ENCODE measurements at regions not wholly inside any gene's neighbourhood (a gene's known extent, or its start where the extent isn't known, plus 50 kb on each side); places are given as distances from the start of the nearest gene placed in this dataset.
"Not testable (repeated sequence)": the region's sequence is repeated elsewhere in the genome, so short reads cannot be mapped to it uniquely, and the experiment has no call there.

DNA sequence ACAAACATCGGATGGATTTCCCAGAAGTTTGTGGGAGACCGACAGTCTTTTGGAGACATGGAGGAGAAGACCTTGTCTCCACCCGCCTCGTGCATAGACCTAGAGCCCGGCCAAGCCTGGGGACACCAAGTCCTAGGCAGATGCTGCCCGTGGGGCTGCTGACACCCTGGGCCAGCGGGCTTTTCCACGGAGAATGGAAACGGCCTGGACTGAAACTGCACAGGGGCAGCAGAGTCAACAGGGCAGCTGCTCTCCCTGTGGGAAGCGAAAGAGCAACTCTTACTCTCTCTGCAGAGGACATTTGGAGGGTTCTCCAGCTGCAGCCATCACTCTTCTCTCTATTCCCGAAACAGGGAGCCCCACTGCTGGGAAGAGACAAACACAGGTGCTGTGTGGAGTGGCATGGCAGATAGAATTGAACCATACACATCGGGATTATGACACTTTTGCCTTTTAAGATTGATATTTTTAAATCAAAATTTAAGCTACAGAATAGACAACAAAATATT, 401.2 kb downstream of the THBS2 start:
- Mint-ChIP-seq H3K36me3 (ENCODE audit: low read depth, unreplicated experiment) (no peaks in the 10 kb centered on the region), H3K27ac (ENCODE audit: unreplicated experiment) (no peak overlapping the region), H3K9me3 (ENCODE audit: unreplicated experiment) (peaks cover 2% of the 10 kb centered on the region), H3K4me3 (ENCODE audit: unreplicated experiment) (no peak overlapping the region), H3K27me3 (ENCODE audit: low read depth, unreplicated experiment) (peaks cover 9% of the 10 kb centered on the region), H3K4me1 (ENCODE audit: low read depth, unreplicated experiment) (peaks cover 1% of the 10 kb centered on the region)
- Histone ChIP-seq H3K9me3 (ENCODE audit: insufficient read depth, low read depth, low read length) (peaks cover 2% of the 10 kb centered on the region), H3K27me3 (ENCODE audit: insufficient read depth, low read length) (no peaks in the 10 kb centered on the region), H3K79me2 (ENCODE audit: insufficient read depth, low read length) (no peaks in the 10 kb centered on the region), H3K27ac (ENCODE audit: low read depth, low read length) (no peak overlapping the region), H4K20me1 (ENCODE audit: insufficient read depth, low read length) (no peaks in the 10 kb centered on the region), H2AFZ (ENCODE audit: low read depth, low read length) (no peak overlapping the region), H3K4me3 (ENCODE audit: insufficient read depth, low read depth, low read length) (no peak overlapping the region), H3K4me1 (ENCODE audit: insufficient read depth, low read length) (no peaks in the 10 kb centered on the region), H3K4me2 (ENCODE audit: low read length) (peak overlapping the region; percentile 13), H3K36me3 (ENCODE audit: insufficient read depth, low read length) (no peaks in the 10 kb centered on the region), H3K9ac (ENCODE audit: low read length) (no peak overlapping the region)
- TF ChIP-seq EZH2 (IDR thresholded peaks at IDR 0.05; ENCODE audit: insufficient read depth, low read length), result no peak
- TF ChIP-seq, protein P1, sequence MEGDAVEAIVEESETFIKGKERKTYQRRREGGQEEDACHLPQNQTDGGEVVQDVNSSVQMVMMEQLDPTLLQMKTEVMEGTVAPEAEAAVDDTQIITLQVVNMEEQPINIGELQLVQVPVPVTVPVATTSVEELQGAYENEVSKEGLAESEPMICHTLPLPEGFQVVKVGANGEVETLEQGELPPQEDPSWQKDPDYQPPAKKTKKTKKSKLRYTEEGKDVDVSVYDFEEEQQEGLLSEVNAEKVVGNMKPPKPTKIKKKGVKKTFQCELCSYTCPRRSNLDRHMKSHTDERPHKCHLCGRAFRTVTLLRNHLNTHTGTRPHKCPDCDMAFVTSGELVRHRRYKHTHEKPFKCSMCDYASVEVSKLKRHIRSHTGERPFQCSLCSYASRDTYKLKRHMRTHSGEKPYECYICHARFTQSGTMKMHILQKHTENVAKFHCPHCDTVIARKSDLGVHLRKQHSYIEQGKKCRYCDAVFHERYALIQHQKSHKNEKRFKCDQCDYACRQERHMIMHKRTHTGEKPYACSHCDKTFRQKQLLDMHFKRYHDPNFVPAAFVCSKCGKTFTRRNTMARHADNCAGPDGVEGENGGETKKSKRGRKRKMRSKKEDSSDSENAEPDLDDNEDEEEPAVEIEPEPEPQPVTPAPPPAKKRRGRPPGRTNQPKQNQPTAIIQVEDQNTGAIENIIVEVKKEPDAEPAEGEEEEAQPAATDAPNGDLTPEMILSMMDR (IDR thresholded peaks at IDR 0.05; ENCODE audit: insufficient read depth, low read depth, low read length), result no peak
- FAIRE-seq (no peak), DNase-seq (ENCODE audit: low read depth) (no peak)

DNA sequence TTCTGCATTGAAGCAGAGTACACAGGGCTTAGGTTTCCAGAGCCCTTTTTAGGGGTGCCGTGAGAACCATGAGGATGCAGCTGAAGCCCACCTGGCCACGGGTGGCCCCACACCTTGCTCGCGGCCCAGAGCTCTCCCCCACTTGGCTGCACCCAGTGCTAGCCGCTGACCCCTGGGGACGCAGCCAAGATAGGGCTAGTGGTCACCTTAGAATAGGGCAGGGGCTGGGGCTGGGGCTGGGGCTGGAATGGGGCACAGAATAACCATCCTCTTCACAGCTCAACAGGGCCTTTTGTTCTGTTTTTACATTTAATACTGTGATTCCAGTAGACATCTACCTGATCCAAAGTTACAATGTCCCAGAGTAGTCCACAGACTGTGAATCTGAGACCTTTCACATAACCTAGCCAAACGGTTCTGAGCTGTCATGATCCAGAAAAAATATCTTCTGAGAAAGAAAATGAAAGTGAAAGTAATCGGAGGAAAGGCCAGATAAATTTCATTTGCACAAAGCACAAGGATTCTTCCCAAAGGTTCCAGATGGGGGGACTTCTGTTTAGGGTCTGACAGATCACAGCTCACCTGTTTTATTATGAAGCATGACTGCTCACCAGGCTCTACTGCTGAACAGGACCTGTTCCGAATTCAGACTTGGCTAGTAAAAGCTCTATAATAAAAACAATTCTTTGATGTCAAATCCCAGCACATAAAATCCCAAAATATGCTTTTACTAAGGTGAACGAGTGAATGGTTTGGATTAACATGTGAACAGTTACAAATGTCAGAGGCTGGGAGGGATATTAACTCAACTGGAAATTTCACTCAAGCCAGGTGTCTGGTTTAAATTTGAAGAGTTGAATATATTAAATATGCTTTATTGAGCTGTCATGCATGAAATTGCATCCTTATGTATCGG, 401.9 kb downstream of the THBS2 start:
- H3K27me3 Mint-ChIP-seq (ENCODE audit: low read depth, unreplicated experiment), result peaks cover 9% of the 10 kb centered on the region
- H3K4me1 ChIP-seq (ENCODE audit: insufficient read depth, low read length), result no peaks in the 10 kb centered on the region
- TF ChIP-seq, protein P1 (IDR thresholded peaks at IDR 0.05; ENCODE audit: insufficient read depth, low read depth, low read length), result no peak
- TF ChIP-seq EZH2 (IDR thresholded peaks at IDR 0.05; ENCODE audit: insufficient read depth, low read length), result no peak
- H3K79me2 ChIP-seq (ENCODE audit: insufficient read depth, low read length), result no peaks in the 10 kb centered on the region
- H3K4me3 Mint-ChIP-seq (ENCODE audit: unreplicated experiment), result no peak overlapping the region
- H3K4me1 Mint-ChIP-seq (ENCODE audit: low read depth, unreplicated experiment), result no peaks in the 10 kb centered on the region
- H3K36me3 ChIP-seq (ENCODE audit: insufficient read depth, low read length), result no peaks in the 10 kb centered on the region
- peaks cover 2% of the 10 kb centered on the region for H3K9me3 Mint-ChIP-seq (ENCODE audit: unreplicated experiment)
- H3K27ac Mint-ChIP-seq (ENCODE audit: unreplicated experiment), result no peak overlapping the region
- H3K4me3 ChIP-seq (ENCODE audit: insufficient read depth, low read depth, low read length), result no peak overlapping the region
- no peak overlapping the region for H2AFZ ChIP-seq (ENCODE audit: low read depth, low read length)
- H3K9ac ChIP-seq (ENCODE audit: low read length), result no peak overlapping the region
- H3K9me3 ChIP-seq (ENCODE audit: insufficient read depth, low read depth, low read length), result peaks cover 2% of the 10 kb centered on the region
- H3K27me3 ChIP-seq (ENCODE audit: insufficient read depth, low read length), result no peaks in the 10 kb centered on the region
- no peak overlapping the region for H3K27ac ChIP-seq (ENCODE audit: low read depth, low read length)
- no peak for FAIRE-seq
- no peak for DNase-seq (ENCODE audit: low read depth)
- no peaks in the 10 kb centered on the region for H3K36me3 Mint-ChIP-seq (ENCODE audit: low read depth, unreplicated experiment)
- peak overlapping the region; percentile 13 for H3K4me2 ChIP-seq (ENCODE audit: low read length)
- H4K20me1 ChIP-seq (ENCODE audit: insufficient read depth, low read length), result no peaks in the 10 kb centered on the region

DNA sequence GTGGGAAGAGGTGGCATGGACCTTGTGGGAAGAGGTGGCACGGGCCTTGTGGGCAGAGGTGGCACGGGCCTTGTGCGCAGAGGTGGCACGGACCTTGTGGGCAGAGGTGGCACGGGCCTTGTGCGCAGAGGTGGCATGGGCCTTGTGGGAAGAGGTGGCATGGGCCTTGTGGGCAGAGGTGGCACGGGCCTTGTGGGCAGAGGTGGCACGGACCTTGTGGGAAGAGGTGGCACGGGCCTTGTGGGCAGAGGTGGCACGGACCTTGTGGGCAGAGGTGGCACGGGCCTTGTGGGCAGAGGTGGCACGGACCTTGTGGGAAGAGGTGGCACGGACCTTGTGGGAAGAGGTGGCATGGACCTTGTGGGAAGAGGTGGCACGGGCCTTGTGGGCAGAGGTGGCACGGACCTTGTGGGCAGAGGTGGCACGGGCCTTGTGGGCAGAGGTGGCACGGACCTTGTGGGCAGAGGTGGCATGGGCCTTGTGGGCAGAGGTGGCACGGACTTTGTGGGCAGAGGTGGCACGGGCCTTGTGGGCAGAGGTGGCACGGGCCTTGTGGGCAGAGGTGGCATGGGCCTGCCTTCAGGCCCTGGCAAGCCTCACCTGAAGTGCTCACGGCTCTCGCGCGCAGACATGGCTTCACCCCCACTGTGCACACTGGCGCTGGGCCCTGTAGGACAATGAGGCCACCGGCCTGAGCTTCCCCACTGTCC, 403.5 kb downstream of the THBS2 start:
- H3K4me3 Mint-ChIP-seq (ENCODE audit: unreplicated experiment); H3K36me3 Mint-ChIP-seq (ENCODE audit: low read depth, unreplicated experiment); H3K4me1 Mint-ChIP-seq (ENCODE audit: low read depth, unreplicated experiment); H3K9ac ChIP-seq (ENCODE audit: low read length); H3K27ac ChIP-seq (ENCODE audit: low read depth, low read length); H3K79me2 ChIP-seq (ENCODE audit: insufficient read depth, low read length); H3K36me3 ChIP-seq (ENCODE audit: insufficient read depth, low read length); H3K9me3 ChIP-seq (ENCODE audit: insufficient read depth, low read depth, low read length); H4K20me1 ChIP-seq (ENCODE audit: insufficient read depth, low read length); H3K4me2 ChIP-seq (ENCODE audit: low read length); H2AFZ ChIP-seq (ENCODE audit: low read depth, low read length); DNase-seq (ENCODE audit: low read depth); H3K4me3 ChIP-seq (ENCODE audit: insufficient read depth, low read depth, low read length); H3K4me1 ChIP-seq (ENCODE audit: insufficient read depth, low read length); H3K27ac Mint-ChIP-seq (ENCODE audit: unreplicated experiment); FAIRE-seq; H3K27me3 ChIP-seq (ENCODE audit: insufficient read depth, low read length); H3K27me3 Mint-ChIP-seq (ENCODE audit: low read depth, unreplicated experiment); H3K9me3 Mint-ChIP-seq (ENCODE audit: unreplicated experiment): not testable (repeated sequence)
